ENCODE measurements at regions not wholly inside any gene's neighbourhood (a gene's known extent, or its start where the extent isn't known, plus 50 kb on each side); places are given as distances from the start of the nearest gene placed in this dataset.

DNA sequence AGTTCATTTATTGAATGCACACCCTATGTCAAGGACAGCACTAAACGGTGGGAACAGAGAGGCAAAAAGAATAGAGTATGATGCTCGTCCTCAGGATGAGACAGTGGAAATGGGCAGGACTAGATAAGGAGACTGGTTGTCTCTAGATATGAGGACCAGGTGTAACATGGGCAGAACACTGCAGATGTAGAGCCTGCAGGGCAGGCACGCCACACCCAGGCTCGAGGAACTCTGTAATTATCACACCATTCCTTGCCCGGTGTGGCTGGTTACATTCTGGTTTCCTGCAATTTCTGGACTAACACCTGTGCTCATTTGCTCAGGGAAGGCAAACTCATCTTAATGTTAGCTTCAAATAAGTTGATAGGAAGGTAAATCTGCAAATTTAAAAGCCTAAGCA, 334.4 kb downstream of the DHX15 start:
- TF ChIP-seq, protein P1, sequence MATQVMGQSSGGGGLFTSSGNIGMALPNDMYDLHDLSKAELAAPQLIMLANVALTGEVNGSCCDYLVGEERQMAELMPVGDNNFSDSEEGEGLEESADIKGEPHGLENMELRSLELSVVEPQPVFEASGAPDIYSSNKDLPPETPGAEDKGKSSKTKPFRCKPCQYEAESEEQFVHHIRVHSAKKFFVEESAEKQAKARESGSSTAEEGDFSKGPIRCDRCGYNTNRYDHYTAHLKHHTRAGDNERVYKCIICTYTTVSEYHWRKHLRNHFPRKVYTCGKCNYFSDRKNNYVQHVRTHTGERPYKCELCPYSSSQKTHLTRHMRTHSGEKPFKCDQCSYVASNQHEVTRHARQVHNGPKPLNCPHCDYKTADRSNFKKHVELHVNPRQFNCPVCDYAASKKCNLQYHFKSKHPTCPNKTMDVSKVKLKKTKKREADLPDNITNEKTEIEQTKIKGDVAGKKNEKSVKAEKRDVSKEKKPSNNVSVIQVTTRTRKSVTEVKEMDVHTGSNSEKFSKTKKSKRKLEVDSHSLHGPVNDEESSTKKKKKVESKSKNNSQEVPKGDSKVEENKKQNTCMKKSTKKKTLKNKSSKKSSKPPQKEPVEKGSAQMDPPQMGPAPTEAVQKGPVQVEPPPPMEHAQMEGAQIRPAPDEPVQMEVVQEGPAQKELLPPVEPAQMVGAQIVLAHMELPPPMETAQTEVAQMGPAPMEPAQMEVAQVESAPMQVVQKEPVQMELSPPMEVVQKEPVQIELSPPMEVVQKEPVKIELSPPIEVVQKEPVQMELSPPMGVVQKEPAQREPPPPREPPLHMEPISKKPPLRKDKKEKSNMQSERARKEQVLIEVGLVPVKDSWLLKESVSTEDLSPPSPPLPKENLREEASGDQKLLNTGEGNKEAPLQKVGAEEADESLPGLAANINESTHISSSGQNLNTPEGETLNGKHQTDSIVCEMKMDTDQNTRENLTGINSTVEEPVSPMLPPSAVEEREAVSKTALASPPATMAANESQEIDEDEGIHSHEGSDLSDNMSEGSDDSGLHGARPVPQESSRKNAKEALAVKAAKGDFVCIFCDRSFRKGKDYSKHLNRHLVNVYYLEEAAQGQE (IDR thresholded peaks at IDR 0.05; ENCODE audit: insufficient replicate concordance, low read depth) = no peak
- H3K27me3 ChIP-seq (ENCODE audit: insufficient read depth, poor library complexity, severe bottlenecking) = no peaks in the 10 kb centered on the region
- H3K27ac ChIP-seq (replicated peaks) = no peak overlapping the region
- no peak overlapping the region for H3K4me3 ChIP-seq (replicated peaks; ENCODE audit: insufficient read depth, low read length)
- DNase-seq (ENCODE audit: low read depth in 1 of 2, low spot score in 1 of 2) = no peak

- no peak for DNase-seq (ENCODE audit: low read depth in 1 of 2, low spot score in 1 of 2)
- Histone ChIP-seq H3K4me3 (replicated peaks; ENCODE audit: insufficient read depth, low read length) (no peak overlapping the region), H3K27ac (replicated peaks) (no peak overlapping the region), H3K27me3 (ENCODE audit: insufficient read depth, poor library complexity, severe bottlenecking) (no peaks in the 10 kb centered on the region)
- no peak for TF ChIP-seq SPI1 (IDR thresholded peaks at IDR 0.05; ENCODE audit: borderline replicate concordance, low read depth)
- TF ChIP-seq CTCF (IDR thresholded peaks at IDR 0.05; ENCODE audit: insufficient read depth, low read length) = no peak
- no peak for TF ChIP-seq GABPA (IDR thresholded peaks at IDR 0.05; ENCODE audit: low read depth)
- TF ChIP-seq POLR2AphosphoS5 (IDR thresholded peaks at IDR 0.05; ENCODE audit: low read depth) = no peak
- TF ChIP-seq, protein P1 (IDR thresholded peaks at IDR 0.05; ENCODE audit: insufficient replicate concordance, low read depth) = no peak
Measured at GRCh38 chr4:24248674-24249630, 335.4 kb downstream of the DHX15 start.

GRCh38 chr4:24245491-24245820, 338.9 kb downstream of the DHX15 start:
- TF ChIP-seq SPI1 (IDR thresholded peaks at IDR 0.05; ENCODE audit: borderline replicate concordance, low read depth) (no peak), POLR2AphosphoS5 (IDR thresholded peaks at IDR 0.05; ENCODE audit: low read depth) (no peak), GABPA (IDR thresholded peaks at IDR 0.05; ENCODE audit: low read depth) (no peak), CTCF (IDR thresholded peaks at IDR 0.05; ENCODE audit: insufficient read depth, low read length) (no peak)
- TF ChIP-seq, protein P1 (IDR thresholded peaks at IDR 0.05; ENCODE audit: insufficient replicate concordance, low read depth) = no peak
- DNase-seq (ENCODE audit: low read depth in 1 of 2, low spot score in 1 of 2) = no peak
- no peak overlapping the region for H3K27ac ChIP-seq (replicated peaks)
- H3K4me3 ChIP-seq (replicated peaks; ENCODE audit: insufficient read depth, low read length) = no peak overlapping the region
- H3K27me3 ChIP-seq (ENCODE audit: insufficient read depth, poor library complexity, severe bottlenecking) = no peaks in the 10 kb centered on the region

Data from HL-60 (cell line).